Activated CD4-positive, alpha-beta T cell treated with anti-CD3 and anti-CD28 coated beads for 24 hours (primary cell): ENCODE measurements at regions not wholly inside any gene's neighbourhood (a gene's known extent, or its start where the extent isn't known, plus 50 kb on each side); places are given as distances from the start of the nearest gene placed in this dataset.

Experiments used
- DNase-seq, 2 donors: peaks; one replicate each; pipeline ENCODE4 v3.0.0-alpha.2; 2020; ENCODE audit warnings: low read depth in 2 of 2

- no peak for DNase-seq
Measured at GRCh38 chr5:74352256-74352655, 288.3 kb downstream of the ENC1 start.

DNA sequence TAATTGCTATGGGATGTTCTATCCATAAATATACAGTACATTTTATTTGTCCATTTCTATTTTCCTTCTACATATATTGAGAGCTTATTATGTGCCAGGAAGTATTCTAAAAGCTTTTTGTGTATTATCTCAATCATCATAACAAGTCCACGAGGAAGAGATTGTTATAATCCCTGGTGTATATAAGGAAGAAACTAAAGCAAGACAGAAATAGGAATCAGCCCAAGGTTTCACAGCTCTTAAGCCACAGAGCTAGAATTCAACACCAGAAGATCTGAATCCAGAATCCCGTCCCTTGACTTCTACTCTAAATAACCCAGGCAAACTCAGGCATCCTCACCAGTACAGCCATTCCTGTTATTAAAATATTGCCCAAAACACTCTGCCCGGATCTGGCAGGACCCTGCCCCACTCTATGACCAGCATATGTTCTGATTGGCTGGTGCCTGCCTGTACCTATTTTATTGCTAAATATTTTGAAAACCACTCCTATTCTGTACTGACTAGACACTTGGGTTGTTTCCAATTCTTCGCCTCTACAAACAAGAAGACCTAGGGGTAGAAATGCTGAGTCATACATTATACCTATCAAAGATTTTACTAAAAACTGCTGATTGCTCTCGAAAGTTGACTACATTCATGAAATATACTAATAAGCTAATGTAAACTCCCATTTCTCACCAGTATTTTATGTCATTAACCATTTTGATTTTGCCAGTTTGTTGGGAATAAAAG lies 297.4 kb downstream of the ENC1 start:
- DNase-seq: no peak

GRCh38 chr5:74342182-74342581 lies 298.3 kb downstream of the ENC1 start:
- no peak for DNase-seq

DNA sequence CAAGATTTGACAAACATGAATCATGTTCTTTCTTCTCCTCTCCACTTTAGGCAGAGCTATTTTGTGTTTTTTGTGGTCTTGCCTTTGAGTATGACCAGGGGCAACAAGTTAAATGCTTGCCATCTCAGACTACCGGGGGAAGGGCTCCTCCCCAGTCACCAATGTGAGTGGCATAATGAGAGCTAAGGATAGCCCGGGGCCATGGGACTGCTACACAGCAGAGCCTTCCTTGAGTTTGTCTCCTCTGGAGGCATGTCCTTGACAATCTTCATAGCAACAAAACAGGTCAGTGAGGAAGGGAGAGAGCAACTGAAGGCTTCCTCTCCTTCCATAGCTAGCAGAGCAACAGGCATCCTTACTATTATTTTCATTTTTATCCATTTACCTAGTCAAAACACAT lies 299.3 kb downstream of the ENC1 start:
- no peak for DNase-seq

GRCh38 chr5:74340476-74340875 lies 300.1 kb downstream of the ENC1 start:
- DNase-seq: no peak

DNA sequence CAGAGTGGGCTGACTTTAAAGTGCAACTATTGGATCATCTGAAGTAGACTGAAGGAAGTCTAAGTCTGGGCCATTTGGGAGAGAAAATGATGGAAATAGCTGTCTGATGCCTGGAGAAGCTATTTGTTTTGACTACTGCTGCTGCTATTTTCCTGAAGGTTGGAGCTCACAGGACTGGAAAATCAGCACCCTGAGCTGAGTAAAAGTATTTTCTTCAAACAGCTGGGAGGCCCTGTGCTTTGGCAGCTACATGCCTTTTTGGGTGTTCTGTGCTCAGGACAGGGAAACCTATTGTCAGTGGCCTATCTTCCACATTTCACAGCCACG lies 302.6 kb downstream of the ENC1 start:
- DNase-seq: no peak

DNA sequence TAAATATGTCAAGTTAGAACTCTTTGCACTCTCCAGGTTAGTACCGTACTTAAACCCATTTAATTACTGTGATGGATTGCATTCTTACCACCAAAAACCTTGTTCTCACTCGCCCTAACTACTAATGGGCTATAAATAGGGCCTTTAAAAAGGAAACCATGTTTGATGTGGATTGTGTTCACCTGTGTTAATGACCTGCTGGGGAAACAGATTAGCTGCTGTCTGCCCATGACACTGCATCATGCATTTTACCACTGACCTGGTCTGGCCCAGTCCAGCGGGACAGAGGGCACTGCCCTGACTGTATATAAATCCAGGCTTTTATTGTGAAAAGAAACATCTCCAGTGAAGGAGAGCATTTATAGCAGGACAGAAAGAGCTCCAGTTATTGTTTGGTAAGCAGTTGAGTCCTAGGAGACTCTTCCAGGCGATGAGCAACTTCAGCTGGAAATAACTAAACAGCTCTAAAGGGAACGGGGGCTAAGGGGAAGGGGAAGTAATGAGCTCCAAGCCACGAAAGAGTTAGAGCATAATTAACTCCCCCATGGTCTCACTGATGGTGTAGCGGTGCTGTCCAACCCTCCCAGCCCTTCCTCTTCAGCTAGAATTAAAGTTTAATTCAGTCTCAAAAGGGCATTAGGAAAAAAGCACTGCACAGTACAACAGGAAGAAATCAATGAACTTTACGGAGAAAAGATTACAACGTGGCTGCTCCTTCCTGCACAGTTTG lies 303.1 kb downstream of the ENC1 start:
- DNase-seq: no peak

- DNase-seq: no peak
Measured at GRCh38 chr5:74336297-74336696, 304.2 kb downstream of the ENC1 start.

- no peak for DNase-seq
Measured at GRCh38 chr5:74334762-74335384, 305.7 kb downstream of the ENC1 start.

DNA sequence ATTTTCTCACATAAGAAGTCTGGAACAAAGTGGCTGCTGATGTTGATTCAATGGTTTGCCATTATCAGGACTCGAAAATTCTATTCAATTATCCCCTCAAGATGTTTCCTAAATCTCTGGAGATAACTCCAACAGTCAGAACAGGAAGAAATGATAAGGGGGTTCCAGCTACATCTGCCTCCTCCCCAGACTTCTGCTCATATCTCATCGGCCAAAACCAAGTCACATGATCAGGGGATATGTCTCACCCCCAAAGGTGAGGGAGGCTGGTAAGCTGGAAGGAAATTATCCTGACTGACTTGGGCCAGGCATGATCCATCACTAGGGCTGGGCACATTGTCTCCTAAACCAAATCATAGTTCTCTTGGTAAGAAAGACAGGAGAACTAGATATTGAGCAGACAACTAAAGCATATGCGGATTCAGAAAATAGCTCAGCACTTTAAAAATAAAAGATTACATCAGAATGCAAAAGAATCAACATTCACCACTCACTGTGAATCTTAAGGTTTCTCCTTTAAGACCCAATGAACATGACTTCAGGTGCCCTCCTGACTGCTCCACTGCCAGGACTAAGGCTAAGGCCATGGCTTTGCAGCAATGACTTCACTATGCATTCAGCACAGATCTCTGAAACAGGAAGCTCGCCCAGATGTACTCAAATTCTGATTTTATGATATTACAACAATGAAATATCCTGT lies 306.3 kb downstream of the ENC1 start:
- no peak for DNase-seq

DNA sequence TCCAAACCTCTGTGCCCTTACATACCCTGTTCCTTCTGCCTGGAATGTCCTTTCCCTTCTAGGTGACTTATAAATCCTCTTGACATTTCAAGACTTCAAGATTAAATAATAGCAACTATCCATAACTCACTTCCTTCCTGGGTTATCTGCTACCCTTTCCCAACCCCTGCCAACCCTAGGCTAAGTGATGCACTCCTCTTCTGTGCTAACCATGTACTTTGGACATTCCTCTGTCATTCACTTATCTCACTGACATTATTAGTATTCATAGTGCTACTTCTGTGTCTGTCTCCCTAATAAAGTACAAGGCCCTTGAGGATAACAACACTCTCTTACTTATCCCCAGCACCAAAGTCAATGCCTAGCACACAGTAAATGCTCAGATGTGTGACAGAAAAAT lies 307.1 kb downstream of the ENC1 start:
- DNase-seq: no peak

- DNase-seq: no peak
Measured at GRCh38 chr5:74332682-74333081, 307.8 kb downstream of the ENC1 start.

DNA sequence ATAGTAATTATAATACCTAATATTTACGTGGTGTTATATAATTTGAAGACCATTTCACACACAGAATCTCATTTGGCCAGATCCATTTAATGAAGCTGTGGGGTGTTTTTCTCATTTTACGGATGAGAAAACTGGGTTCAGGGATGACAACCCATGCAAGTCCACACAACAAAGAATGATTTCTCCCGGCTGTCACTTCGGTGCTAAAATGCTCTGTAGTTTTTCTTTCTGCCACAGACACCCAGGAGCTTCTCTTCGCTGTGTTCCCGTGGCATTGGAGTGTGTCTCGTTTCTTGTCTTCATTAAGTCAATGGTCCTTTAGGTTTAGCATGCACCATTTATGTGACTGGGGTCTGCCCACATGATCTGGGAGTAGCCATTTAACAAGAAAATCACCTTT lies 308.5 kb downstream of the ENC1 start:
- DNase-seq: no peak

DNA sequence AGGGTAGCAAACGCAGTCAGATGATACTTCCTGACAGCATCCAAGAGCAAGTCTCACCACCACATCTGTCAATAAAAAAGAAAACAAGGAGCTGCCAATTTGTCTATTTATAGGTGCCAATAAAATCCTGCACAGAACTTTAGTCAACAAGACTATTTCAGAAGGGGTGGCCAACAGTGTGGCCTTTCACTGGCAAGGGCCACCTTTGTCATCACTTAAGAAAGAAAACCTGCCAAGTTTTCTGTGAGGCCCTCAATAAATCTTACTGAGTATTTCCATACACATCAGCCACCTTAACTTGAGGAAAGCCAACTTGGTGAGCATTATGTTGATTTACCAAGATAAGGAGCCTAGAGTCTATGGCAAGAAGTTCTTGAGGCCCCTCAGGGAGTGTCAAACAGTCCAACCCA lies 312.3 kb downstream of the ENC1 start:
- DNase-seq: no peak

DNA sequence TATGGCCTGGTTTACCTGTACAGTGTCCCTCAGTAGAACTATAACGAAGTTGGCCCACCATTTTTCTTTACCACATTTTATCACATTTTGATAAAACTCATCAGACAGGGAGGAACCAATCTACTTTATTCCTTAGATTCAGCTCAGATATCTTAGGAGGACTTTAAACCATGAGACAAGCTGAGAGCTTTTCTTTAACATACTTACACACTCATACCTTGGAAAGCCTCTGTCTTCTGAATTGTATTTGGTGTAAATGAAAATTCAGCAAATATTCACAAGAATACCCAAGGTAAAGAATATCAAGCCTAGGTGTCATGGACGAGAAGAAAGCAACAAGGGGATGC lies 313.2 kb downstream of the ENC1 start:
- no peak for DNase-seq

DNA sequence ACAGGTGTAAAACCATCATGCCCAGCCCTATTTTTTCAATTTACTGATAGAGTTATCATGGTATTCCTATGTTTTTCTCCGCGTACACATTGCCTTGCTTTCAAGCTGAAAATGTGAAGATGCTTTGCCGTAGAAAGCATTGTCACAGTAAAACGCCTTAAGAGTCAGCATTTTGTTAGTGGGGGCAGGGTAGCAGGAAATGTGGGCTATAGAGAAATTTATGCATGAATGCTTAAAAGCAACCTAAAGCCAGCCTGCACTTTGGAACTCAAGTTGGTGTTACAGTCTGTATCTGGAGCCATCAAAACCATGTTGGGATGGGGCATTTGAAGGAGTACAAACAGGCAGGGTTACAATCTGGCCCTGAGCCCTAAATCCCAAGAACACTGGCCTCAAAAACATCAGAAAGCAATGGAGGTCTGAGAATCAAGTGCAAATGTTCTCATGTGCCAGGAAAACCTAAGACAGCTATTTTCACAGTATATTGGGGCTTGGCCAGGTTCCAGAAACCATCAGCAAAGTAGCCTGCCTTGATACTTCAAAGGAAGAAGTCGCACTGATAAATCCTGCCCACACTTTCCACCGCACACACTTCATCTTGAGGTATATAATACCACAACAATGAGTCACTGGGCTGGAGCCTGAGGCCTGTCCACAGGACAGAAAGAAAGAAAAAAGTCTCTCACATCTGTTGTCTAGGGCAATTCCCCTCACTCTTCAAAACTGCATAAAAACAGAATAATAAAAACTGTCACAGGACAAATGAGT lies 313.8 kb downstream of the ENC1 start:
- DNase-seq: peak; percentile 39 to 45

GRCh38 chr5:74325866-74326265 lies 314.7 kb downstream of the ENC1 start:
- no peak for DNase-seq

- DNase-seq: no peak
Measured at GRCh38 chr5:74324556-74324955, 316.0 kb downstream of the ENC1 start.

DNA sequence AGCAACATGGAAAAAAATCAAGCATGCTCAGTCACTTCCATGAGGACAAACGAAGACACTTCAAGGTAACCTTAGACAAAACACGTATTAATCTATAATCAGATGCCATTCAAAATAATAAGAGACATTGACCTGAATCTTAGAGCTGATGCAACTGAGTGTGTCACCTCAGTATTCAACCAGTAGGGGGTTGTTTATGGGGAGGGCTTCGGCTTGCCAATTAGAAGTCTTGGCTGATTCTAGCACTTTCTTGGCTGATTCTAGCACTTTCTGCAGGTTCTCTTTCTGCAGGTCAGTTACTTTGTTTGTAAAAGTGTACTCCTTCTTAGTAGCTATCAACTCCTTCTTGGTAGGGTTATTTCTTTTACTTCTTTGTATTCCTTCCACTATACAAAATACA lies 317.6 kb downstream of the ENC1 start:
- no peak for DNase-seq

- DNase-seq: no peak
Measured at GRCh38 chr5:74322191-74322590, 318.3 kb downstream of the ENC1 start.

- DNase-seq: no peak
Measured at GRCh38 chr5:74321326-74321725, 319.2 kb downstream of the ENC1 start.

- DNase-seq: no peak
Measured at GRCh38 chr5:74320526-74320925, 320.0 kb downstream of the ENC1 start.
